Activated T-cell treated with anti-CD3 and anti-CD28 coated beads for 4 hours (primary cell): ENCODE measurements at regions not wholly inside any gene's neighbourhood (a gene's known extent, or its start where the extent isn't known, plus 50 kb on each side); places are given as distances from the start of the nearest gene placed in this dataset.
"Not testable (repeated sequence)": the region's sequence is repeated elsewhere in the genome, so short reads cannot be mapped to it uniquely, and the experiment has no call there.

ENCODE experiments used
- DNase-seq: peaks from one replicate; pipeline ENCODE4 v3.0.0-alpha.2; 2020

DNA sequence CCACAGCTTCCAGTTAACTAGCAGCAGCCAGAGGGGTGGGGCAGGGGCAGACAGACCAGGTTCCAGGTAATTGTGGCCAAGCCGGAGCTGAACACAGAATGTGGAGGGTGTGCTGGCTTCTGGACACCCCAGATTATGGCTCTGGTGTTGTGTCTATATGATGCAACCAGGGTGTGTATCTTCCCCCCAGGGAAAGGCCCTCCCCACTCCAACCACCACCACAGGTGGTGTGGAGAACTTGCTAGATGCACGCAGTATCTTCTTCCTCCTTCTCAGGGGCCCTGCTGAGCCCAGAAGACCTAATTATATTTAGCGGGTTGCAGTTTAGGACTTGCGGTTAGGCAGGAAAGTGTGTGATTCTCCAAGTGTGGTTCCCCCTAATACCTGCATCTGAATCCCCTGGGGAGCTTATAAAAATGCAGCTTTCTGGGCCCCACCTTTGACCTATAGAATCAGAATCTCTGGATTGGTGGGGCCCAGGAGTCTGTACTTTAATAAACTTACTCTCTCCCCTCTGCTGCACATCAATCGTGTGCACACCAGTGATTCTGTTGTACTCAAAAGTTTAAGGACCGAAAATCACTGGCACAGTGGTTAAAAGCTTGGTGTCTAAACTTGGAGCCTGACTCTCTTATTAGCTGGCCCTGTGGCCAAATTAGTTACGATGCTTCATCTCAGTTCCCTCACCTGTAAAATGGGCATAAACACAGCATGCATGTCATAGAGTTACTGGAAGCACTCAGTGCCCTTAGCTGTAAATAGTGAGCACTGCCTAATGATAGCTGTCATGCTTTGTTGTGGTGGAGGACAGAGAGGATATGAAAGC, 379.1 kb upstream of the PROK2 start:
- no peak for DNase-seq

DNA sequence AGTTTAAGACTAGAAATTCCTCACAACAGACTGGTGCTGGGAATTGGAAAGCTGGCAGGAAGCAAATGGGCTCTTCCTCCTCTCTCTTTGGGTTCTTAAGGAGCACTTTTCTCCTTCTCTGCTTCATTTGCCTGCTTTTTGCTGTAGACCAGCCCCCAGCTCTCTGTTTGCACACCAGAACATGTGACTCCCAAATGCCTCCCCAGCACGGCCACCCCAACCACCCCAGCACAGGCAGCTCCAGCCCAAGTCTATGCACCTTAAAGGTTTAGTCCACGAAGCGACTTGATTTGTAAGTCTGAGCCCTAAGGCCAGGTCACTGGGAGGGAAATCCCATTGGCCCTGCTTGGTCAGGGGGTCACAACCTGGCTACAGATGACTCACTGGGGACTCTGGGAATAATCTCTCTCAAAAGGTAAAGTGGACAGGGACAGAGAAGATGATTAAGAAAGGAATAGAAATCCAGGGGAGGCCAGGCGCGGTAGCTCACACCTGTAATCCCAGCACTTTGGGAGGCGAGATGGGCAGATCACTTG, 377.8 kb upstream of the PROK2 start:
- DNase-seq, result no peak

DNA sequence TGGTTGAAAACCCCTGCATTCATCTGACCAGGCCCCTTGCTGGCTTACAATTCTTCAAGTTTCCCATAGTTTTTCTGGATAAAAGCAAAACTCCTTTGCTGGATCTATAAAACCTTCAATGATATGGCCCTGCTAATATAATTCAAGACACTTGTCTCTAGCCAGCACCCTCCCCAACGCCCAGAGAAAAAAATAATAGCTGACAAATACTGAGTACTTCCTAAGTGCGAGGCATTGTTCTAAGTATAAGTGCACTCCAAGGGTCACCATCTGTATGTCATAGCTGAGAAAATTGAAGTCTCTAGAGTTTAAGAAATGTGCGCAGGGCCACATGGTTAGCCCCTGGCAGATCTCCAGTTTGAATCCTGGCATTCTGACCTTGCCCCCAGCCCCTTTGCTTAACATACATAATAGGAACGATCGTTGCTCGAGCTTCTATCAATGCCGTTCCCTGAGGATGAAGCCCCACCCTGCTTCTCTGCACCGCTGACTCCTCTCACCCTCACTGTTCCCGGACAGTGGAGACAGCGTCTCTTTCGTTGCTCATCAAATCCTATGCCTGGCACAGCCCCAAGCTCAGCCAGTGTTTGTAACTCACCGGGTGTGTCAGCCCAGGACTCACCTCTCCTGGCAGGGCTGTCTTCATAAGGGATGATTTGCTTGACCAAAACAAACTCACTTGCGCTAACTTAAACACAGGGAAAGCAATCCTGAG, 377.1 kb upstream of the PROK2 start:
- no peak for DNase-seq

DNA sequence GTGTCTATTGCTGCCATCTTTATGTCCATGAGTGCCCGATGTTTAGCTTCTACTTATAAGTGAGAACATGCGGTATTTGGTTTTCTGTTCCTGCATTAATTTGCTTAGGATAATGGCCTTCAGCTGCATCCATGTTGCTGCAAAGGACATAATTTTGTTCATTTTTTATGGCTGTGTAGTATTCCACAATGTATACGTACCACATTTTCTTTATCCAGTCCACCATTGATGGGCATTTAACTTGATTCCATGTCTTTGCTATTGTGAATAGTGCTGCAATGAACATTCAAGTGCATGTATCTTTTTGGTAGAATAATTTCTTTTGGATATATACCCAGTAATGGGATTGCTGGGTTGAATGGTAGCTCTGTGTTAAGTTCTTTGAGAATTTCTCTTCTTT, 376.3 kb upstream of the PROK2 start:
- DNase-seq, result not testable (repeated sequence)

DNA sequence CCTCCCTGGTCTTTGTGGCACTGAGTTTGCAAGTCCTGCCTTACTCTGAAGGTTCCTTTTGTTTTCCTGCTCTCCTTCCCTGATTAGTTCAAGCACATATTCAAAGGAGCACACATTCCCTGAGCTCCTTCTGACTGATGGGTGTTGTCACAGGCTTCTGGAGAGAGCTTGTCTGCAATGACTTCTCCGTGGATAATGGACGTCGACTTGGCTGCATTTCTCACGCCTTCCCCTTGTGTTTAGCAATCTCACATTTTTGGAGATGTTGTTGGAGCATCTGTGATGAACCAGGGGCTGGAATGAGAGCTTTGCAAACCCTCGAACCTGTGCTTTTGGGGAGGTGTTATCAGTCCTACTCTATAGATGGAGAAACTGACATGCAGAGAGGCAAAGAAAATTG, 375.4 kb upstream of the PROK2 start:
- no peak for DNase-seq

DNA sequence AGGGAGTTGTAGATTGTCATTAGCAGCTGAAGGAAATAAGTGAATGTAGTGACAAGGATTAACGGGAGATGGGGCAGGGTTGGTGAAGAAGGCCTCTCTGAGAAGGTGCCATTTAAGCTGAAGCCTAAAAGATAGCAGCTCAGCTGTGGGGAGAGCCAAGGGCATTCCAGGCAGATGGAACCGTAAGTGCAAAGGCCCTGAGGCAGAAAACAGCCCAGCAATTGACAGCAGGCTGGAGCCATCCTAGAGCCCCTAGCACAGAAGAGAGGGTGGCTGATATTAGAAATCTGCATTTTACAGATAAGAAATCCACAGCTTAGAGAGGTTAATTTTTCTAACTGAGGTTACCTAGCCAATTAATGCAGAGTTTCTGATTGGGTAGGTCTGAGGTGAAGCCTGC, 374.5 kb upstream of the PROK2 start:
- DNase-seq, result no peak

DNA sequence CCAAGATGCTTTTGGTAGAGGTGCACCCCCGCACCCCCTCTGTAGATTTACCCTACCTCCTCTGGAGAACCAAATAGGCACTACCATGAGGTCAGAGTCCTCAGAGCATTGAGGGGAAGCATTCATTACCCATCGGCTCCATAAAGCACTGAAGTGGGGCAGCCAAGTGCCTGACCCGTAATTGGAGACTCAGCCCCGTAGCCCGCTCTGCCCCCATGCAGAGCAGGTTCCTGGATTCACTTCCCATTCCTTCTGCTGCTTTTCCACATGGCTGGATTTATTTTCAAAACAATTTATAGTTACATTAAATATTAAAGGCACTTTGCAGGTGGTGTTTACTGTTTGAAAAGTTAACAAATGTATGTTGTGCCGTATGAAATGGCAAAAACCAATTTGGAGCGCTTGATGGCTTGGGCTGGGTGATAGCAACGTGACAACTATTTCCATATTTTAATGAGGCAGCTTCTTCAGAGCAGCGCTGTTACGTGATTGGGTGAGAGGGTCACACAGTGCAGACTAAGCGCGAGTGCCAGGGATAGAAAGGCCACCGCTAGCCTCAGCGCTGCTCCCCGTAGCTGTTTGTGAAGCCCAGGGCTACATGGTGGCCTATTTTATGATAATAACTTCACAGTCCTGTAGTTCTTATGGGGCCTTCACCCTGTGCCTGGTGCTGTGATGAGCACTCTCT, 373.8 kb upstream of the PROK2 start:
- DNase-seq, result no peak

DNA sequence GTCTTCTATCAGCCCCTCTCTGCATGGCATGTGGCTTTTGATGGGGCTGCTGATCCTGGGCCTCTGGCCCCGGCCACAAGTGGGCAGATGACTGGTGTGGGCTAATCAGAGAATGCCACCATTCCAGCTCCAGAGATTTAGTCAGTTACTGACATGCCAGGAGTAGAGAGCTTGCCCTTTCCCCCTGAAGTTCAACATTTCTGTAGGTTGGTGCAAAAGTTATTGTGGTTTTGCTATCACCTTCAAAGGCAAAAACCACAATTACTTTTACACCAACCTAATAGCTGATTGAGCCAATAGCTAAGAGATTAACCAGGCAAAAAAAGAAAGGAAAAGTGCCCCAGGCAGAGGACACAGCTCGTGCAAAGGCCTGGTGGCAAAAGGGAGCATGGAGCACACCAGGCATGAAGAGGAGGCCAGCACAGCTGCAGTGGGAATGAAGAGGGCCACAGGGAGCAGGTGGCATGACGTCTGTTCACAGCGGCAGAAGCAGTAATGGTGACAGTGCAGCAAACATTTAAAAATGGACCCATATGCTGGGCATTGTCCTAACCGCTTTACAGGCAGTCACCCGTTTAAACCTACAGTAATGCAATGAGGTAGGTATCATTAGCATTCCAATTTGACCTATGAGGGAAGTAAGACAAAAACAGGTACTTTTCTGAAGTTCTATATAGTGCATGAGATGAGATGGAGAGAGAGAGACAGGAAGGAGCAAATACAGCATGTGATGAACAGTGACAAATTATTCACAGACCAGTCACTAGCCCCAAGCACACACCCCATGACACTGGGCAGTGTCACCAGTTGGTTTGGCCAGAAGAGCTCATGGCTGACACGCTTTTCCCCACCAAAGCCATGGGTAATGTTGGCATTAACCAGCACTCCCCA, 373.0 kb upstream of the PROK2 start:
- no peak for DNase-seq

DNA sequence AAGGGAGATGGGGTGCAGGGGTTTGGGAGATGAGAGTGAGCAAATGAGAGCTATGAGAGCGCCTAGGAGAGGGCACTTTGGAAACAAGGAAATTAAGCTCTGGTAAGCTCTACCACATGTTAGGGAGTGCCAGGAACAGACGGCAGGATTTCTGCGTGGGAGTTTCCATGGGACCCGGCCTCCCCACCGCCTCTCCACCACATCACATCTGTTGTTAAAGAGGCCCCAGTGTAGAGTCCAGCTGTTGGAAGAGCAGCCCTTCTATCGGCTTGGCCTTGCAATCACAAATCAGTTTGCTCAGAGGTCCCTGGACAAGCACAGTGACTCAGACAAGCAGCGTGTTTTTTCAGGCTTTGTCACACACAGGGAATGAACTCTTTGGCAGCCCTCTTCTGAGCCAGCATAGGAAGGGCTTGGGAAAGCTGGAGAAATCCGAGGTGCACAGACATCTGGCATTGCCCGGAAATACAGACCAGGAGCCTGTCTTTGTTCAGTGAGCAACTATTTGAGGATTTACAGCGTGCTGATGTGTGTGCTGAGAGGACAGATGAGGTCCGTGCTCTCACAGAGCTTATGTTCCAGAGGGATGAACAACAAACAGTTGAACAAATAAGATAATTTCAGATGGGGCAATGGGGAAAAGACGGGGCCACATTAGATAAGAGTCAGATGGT, 370.6 kb upstream of the PROK2 start:
- no peak for DNase-seq

DNA sequence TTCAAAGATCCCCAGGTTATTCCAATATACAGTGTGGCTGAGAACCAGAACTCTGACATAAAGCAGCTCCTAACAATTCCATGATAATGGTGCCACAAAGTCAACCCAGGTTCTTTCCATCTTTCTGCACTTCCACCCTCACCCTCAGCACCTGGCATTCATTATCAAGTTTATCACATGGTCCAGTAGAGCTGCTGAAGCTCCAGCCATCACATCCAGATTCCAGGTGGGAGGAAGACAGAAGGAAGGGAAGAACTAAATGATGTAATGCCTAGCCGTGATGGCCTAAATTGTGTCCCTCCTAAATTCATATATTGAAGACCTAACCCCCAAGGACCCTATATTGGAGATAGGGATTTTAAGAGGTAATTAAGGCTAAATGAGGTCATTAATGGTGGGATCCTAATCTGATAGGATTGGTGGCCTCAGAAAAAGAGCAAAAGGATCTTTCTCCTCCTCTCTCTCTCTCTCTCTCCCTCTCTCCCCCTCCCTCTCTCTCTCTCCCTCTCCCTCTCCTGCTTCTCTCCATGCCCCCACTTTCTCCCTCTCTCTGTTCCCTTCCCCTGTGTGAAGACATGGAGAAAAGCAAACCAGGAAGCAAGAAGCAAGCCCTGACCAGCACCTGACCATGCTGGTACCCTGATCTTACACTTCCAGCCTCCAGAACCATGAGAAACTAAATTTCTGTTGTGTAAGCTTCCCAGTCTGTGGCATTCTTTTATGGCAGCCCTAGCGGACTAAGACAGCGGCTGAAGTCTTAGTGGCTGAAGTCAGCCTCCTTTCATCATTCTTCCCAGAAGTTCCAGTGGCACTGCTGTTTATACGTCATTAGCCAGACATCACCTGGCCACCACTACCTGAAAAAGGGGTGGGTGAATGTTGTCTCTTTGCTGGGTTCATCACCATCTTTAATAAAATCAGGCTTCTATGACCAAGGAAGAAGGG, 369.7 kb upstream of the PROK2 start:
- no peak for DNase-seq

DNA sequence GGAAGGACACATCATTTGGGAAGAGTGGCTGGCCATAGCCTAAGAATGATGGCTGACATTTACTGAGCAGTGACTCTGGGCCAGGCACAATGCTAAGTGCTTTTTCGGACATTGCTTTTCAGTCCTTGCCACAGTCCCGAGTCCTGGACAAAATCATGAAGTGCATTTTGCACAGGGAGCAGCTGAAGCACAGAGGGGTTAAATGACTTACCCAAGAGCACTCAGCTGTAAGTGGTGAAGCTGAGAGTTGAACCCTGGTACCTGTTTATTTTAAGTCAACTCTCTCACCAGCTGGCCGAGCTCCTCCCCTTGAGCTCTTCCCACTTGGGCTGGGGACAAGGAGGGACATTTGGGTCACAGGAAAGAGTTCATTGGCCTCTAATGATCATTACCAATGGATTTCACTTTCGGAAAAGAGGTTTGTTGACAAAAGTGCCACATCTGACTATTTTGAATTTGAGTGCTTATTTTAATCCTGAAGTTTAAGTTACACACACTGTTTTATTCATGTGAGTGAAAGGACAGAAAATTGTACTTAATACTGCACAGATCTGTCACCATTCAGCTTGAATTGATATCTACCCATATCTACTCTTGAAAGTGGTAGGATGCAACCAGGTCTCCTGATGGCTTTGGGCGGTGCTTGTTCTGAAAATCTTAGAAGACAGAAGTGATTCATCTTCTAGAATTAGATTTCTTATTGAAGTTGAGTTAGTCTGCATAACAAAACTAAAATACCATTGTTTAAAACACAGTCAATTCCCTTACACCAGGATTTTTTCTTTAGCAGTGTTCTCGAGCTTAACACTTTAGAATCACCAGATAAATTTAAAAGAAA, 368.7 kb upstream of the PROK2 start:
- DNase-seq, result no peak

DNA sequence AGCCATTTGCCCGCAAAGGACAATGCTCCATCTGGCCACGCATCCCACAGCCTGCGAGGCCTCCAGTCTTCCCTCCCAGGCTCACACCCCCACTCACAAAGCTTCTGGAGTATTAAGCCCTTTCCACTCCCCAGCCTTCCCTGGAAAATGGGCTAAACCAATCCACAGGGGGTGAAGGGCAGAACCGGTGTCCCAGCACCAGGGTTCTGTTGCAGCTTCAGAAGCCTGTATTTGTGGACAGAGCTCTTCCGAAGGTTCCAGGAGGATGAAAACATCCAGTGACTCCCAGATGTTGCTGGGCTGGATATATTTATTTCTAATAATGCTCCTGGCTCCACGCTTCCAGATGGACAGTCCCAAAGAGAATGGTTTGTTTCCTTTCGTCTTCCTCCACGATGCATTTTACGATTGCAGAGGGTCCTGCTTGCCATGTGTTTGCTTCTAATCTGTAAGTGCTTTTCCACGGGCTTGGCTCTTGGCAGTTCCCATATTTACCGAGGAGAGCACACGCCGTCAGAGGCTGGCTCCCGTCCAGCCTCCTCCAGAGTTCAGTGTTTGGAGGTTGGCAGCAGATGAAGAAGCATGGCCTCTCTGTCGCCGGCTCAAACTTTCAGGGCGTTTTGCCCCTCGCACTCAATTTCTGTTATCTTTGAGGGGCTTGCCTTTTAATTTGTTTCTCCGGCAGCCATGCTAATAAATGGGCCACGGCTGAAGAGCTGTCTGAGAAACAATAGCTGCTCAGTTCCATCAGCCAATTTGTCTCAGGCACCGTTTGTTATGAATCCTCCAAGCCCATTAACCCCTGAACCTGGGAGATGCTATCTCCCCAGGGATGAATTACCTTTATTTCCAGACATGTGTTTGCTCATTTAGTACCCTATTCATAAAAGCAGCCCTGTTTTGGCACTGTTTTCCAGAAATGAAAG, 367.9 kb upstream of the PROK2 start:
- DNase-seq, result no peak

DNA sequence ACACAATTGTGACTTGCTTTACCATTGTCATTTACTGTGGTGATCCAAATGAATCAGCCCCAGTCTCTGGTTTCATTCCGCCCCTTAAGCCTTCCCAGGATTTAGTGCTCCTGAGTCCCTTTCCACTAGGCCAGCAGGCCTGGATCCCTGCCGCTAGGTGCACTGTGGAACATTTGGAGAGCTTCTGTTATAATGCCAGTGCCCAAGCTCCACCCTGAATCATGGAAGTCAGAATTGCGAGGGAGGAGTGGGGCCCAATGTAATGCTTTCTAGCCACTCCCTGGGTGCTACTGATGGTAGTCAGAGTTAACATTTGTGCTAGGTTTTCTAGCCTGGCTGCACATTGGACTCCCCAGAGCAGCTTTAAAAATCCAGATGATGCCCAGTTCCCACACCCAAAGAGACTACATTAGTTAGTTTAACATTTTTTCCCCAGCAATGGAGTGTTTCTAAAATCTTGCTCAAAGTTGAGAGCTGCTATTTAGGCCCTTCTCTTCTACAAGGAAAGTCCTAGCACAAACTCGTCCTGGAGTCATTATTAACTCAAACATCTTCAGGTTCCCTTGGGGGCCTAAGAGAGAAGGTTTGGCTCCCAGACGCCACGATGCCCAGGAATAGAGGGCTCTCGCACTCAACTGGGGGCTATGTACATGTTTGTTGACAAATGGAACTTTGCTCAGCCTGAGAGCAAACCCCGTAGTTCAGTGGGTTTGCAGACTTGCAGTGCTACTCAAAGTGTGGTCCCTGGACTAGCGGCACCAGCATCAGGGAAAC, 366.7 kb upstream of the PROK2 start:
- no peak for DNase-seq

DNA sequence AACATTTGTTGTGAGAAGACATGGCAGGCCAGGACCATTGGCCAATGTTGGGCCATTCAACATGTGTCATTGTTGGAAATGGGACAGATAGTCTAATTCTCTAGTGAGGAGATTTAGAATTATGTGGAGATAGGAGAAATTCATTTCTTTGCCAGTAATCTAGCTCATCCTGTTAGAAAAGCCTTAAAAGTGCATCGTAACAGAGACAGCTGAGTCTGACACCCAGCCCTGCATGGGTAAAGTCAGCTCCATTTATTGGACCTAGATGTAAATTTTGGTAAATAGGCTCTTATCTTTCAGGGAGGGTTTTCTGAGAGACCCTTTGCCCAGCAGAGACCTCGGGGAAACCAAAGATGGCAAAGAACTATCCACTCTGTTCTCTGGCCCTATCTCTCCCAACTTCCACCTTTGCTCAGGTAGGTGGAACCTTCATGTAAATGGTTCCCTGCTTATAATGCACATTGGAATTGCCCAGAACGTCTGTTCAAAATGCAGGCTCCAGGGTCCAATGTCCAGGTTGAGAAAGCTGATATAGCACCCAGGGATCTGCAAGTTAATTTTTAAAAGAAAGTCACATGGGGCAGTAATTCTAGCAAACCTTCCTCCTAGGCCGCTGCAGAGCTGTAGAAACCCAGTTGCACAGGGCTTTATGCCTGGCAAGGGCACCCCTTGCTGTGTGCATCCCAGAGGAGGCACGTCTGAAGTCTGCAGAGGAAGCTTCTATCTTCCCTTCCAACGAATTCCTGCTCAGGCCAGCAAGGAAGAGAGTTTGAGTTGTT, 365.9 kb upstream of the PROK2 start:
- no peak for DNase-seq

DNA sequence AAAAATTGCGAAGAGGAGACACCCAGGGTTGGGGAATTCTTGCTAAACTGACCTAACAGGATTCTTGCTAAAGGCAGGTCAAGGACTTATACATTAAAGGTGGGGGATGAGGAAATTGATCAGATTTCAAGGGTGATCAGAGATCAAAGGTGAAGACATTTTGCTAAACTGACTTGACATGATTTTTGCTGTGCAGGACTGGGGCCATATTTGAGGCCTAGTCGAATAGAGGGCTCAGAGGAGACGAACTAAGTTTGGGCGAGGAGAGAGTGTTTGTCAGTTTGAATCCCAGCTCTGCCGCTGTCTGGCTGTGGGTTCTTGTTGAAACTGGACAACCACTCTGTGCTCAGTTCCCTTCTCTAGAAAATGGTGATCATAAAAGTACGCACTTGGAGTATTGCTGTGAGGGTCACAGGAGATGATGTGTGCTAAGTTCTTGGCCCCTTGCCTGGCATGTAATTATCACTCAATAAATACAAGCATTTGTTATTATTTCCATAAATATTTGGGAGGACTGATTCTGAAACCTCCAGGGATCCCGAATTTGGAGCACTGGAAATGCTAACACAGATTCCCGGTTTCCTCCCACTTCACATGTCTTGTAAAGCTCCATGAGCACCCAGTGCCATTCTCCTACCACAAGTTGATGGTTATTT, 364.8 kb upstream of the PROK2 start:
- DNase-seq, result no peak

DNA sequence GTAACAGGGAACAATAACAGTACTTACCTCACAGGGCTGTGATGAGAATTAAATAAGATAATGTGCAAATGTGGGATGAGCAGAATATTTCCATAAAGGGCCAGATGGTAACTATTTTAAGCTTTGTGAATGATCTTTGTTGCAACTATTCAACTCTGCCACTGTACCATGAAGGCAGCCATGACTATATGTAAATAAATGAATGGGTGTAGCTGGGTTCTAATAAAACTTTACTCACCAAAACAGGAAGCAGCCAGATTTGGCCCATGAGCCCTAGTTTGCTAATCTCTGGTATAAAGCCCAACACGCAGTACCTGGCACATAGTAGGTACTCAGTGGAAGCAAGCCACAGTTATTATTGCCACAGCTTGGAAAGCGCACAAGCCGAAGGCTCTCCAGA, 362.7 kb upstream of the PROK2 start:
- no peak for DNase-seq
